Breast epithelium (tissue), 3 donors: ENCODE measurements at regions not wholly inside any gene's neighbourhood (a gene's known extent, or its start where the extent isn't known, plus 50 kb on each side); places are given as distances from the start of the nearest gene placed in this dataset.

Source experiments
- POLR2AphosphoS5 ChIP-seq, 3 donors: sonication (generic); formaldehyde crosslinking; IDR thresholded peaks; one replicate each; pipeline ENCODE4 v1.6.1; 2017; ENCODE audit warnings: antibody characterized with exemption in 3 of 3
- TF ChIP-seq, protein P1 (sequence below), 3 donors: fragments of 450-650 bp; IDR thresholded peaks; one replicate each; pipeline ENCODE4 v1.5.1; 2016 to 2017; ENCODE audit warnings: antibody characterized with exemption in 3 of 3, mild to moderate bottlenecking in 3 of 3, moderate library complexity in 3 of 3

DNA sequence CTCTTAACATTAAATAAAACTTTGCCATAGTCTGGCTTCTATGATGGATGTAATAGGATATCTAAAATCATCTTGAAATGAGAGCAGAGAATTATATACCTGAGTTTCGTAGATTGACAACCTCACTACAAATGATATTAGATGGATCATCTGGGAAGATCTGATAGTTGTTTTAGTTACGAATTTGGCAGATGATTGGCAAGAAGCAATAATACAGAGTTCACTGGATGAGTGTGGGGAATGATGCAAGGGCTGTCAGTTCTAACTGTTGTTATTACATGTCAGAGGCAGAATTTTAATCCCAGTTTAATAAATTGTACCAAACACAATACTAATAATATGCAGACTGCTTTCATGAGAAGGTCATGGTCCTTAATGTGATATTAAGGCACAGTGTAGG, 585.2 kb downstream of the TRAM1L1 start:
- TF ChIP-seq, protein P1, sequence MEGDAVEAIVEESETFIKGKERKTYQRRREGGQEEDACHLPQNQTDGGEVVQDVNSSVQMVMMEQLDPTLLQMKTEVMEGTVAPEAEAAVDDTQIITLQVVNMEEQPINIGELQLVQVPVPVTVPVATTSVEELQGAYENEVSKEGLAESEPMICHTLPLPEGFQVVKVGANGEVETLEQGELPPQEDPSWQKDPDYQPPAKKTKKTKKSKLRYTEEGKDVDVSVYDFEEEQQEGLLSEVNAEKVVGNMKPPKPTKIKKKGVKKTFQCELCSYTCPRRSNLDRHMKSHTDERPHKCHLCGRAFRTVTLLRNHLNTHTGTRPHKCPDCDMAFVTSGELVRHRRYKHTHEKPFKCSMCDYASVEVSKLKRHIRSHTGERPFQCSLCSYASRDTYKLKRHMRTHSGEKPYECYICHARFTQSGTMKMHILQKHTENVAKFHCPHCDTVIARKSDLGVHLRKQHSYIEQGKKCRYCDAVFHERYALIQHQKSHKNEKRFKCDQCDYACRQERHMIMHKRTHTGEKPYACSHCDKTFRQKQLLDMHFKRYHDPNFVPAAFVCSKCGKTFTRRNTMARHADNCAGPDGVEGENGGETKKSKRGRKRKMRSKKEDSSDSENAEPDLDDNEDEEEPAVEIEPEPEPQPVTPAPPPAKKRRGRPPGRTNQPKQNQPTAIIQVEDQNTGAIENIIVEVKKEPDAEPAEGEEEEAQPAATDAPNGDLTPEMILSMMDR (IDR thresholded peaks at IDR 0.05): no peak
- TF ChIP-seq POLR2AphosphoS5 (IDR thresholded peaks at IDR 0.05): no peak
